GM20000 (cell line): ENCODE measurements at regions not wholly inside any gene's neighbourhood (a gene's known extent, or its start where the extent isn't known, plus 50 kb on each side); places are given as distances from the start of the nearest gene placed in this dataset.

Source experiments
- DNase-seq: peaks from one replicate; pipeline ENCODE4 v3.0.0; 2012; ENCODE audit warnings: low spot score
- TF ChIP-seq, protein P1 (sequence below): IDR thresholded peaks from 2 replicates; pipeline ENCODE4 v1.5.1; 2012; ENCODE audit warnings: mild to moderate bottlenecking, control low read depth; ENCODE audit errors: extremely low read depth, missing control alignments

DNA sequence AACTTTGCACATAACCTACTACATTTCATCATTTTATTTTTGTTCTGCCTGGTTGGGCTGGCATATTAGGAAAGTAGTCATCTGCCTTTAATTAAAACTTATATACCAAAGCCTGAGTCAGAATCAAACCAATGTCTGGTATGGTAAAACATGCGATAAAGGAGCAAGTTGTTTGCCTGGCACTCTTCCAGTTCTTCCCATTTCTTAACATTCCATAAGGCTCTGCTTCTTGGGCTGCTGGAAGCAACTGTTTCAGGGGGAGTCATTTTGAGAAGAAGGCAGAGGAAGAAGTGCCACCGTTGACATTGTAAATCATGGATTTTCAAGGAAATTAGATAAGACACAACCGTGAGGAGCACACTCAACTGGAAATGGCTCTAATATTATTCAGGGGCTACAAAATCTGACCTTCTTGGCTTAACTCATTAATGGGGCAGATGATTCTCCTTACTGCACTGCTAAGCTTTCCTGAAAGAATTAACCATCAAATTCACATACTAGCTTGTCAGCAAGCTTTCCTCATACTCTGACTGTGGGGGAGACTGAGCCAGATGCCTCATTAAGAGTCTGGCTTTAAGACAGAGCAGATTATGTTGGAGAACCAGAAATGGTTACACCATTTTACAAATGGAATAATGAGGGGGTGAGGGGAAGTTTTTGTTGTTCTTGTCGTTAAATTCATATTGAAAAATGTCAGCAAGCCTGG is 391.0 kb downstream of the TMEM232 start:
- TF ChIP-seq, protein P1, sequence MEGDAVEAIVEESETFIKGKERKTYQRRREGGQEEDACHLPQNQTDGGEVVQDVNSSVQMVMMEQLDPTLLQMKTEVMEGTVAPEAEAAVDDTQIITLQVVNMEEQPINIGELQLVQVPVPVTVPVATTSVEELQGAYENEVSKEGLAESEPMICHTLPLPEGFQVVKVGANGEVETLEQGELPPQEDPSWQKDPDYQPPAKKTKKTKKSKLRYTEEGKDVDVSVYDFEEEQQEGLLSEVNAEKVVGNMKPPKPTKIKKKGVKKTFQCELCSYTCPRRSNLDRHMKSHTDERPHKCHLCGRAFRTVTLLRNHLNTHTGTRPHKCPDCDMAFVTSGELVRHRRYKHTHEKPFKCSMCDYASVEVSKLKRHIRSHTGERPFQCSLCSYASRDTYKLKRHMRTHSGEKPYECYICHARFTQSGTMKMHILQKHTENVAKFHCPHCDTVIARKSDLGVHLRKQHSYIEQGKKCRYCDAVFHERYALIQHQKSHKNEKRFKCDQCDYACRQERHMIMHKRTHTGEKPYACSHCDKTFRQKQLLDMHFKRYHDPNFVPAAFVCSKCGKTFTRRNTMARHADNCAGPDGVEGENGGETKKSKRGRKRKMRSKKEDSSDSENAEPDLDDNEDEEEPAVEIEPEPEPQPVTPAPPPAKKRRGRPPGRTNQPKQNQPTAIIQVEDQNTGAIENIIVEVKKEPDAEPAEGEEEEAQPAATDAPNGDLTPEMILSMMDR = no peak
- DNase-seq = no peak

DNA sequence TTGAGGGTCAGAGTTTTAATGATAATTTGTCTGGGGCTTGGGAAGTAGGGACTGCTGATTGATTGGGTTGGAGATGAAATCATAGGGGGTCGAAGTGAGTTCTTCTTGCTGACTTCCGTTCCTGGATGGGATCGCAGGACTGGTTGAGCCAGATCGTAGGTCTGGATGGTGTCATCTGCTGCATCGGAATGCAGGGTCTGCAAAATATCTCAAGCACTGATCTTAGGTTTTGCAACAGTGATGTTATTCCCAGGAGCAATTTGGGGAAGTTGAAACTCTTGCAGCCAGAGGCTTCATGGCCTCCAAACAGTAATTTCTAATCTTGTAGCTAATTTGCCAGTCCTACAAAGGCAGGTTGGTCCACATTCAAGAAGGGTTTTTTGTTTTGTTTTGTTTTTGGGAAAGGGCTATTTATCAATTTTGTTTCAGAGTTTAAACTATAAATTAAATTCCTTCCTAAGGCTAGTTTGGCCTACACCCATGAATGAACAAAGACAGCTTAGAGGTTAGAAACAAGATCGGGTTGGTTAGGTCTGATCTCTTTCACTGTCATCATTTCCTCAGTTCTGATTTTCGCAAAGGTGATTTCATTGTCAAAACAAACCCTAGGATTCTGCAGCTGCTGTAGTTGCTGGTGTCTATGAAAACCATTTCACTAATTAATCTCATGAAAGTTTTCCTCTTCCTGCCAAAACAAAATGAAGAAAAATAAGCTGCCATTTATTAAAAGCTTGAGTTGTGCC is 388.0 kb downstream of the TMEM232 start:
- TF ChIP-seq, protein P1 = no peak
- no peak for DNase-seq

DNA sequence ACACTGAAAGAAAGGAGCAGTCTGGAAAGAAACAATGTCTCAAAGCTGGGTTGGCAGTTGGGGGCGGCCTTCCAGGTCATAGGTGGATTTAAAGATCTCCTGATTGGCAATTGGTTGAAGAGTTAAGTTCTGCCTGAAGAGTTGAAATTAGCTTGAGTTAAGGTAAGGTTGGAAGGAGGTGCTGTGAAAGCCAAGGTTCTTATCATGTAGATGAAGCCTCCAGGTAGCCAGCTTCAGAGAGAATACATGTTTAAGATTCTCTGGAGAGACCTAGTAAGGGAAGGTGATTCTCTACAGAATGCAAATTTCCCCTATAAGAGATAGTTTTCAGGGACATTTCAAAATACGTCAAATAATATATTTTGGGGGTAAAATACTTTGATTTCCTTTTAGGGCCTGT is 387.1 kb downstream of the TMEM232 start:
- TF ChIP-seq, protein P1 = no peak
- DNase-seq = no peak

DNA sequence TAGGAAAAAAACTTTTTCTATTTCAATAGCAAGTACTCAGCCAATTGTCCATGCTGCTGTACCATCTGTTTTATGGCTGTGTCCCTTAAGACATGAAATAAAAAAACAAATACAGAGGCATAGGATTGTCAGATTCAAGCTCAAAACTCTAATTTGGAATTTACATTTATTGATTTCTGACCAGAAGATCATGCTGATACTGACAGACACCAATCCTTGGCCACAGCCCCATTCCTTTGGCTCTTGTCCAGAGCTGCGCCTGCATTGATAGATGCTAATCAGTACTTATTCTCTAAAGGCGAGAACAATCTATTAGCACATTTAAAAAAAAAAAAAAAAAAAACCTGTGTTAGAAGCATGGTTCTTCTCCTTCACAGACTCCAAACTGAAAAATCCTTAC is 384.6 kb downstream of the TMEM232 start:
- DNase-seq = no peak

DNA sequence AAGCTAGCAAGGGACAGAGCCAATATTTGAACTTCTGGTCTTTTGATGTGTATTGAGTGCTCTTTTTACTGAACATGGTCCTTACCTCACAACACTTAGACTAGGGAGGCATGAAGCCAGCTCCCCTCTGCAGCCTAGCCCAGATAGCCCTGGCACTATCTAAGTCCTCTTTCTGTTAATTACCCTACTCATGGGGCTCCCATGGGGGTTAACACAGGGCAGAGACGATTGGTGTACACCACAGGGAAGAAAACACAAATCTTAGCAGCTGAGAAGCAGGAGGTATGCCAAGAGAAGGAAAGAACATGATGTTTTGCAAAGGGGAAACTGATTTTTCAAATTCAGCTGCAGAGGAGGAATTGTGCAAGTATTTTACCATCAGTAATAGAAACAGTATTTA is 383.8 kb downstream of the TMEM232 start:
- TF ChIP-seq, protein P1 = no peak
- no peak for DNase-seq

More for the DNA sequence above, 384.6 kb downstream of the TMEM232 start:
- TF ChIP-seq, protein P1 = no peak

DNA sequence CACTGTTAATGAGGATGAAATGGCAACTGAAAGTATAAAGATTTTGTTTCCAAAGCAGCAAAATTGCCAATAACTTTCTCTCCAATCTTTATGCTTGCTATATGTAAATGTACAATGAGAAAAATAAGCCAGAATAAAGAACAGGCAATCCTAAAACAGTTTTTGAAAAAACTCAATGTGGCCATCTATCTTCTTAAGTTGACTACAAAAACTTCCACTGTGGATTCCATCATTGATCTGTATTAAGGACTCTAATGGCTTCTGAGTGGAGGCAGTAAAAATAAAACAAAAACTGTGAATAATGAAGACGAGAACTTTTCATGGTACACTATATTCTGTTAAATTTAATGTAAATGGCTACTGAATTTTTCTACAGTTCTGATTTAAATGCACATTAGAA is 382.9 kb downstream of the TMEM232 start:
- DNase-seq = no peak
- TF ChIP-seq, protein P1 = no peak

DNA sequence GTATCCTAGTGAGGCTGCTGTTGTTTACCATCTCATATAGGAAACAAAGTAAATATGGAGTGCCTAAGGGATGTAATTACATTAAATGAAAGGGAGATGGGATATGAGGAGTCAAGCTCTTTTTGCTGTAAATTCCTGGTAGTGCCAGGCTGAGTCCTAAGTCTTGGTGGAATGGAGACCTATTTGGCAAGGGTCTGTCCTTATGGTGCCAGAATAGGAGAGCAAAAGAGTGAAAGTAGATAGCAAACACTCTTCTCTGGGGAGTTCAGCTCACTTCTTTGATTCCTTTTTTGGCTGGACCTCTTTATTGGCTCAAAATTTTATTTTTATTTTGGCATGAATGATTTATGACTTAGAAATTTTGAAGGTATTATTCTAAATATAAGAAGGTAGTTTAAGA is 380.8 kb downstream of the TMEM232 start:
- TF ChIP-seq, protein P1 = no peak
- DNase-seq = no peak
